ENCODE measurements at regions not wholly inside any gene's neighbourhood (a gene's known extent, or its start where the extent isn't known, plus 50 kb on each side); places are given as distances from the start of the nearest gene placed in this dataset.

- in situ Hi-C loops (cut with MboI) (no loop called here), intact Hi-C loops (cut with micrococcal nuclease; ENCODE audit: unreplicated experiment) (no loop called here)
- no peaks in the 10 kb centered on the region for H3K9me3 ChIP-seq (replicated peaks; ENCODE audit: control insufficient read depth, insufficient read depth, low read length)
- no peak for ATAC-seq
- no peak for DNase-seq (ENCODE audit: low read depth, low spot score)
- no peaks in the 10 kb centered on the region for H3K4me1 ChIP-seq (ENCODE audit: control insufficient read depth, insufficient read depth, low read length)
- no peaks in the 10 kb centered on the region for H4K20me1 ChIP-seq (ENCODE audit: control insufficient read depth, insufficient read depth)
- ChIA-PET POLR2A (interaction anchor here (1.2 kb wide), 1 partner anchor 12 kb away, joined by 3 read pairs; no protein-coding TSS in a partner anchor), SMC1A (ENCODE audit: uncharacterized antibody, unreplicated experiment) (no interaction called here), CTCF (no interaction called here), RAD21 (ENCODE audit: unreplicated experiment) (no interaction called here)
- no peaks in the 10 kb centered on the region for H3K36me3 ChIP-seq (ENCODE audit: control insufficient read depth in 2 of 2, insufficient read depth in 2 of 2, low read length in 1 of 2)
- H3K9ac ChIP-seq (ENCODE audit: control insufficient read depth, insufficient read depth, low read length) = no peak overlapping the region
- no peaks in the 10 kb centered on the region for H3K79me2 ChIP-seq (ENCODE audit: control insufficient read depth, insufficient read depth, low read length)
- no peak for FAIRE-seq
- WGBS (ENCODE audit: insufficient coverage, insufficient replicate concordance, low lambda C conversion rate, missing lambda C conversion rate) = 27% methylated on average over 4 of the region's 4 CpGs
- no peaks in the 10 kb centered on the region for H3K27me3 ChIP-seq (replicated peaks in 1 of 2; ENCODE audit: control insufficient read depth in 2 of 2, insufficient read depth in 2 of 2, low read length in 1 of 2)
- no peak overlapping the region for H3K4me2 ChIP-seq (ENCODE audit: control insufficient read depth, insufficient read depth)
- H3K27ac ChIP-seq (ENCODE audit: control insufficient read depth, insufficient read depth) = no peak overlapping the region
- no TSS peak for BruUV-seq (replicated peaks)
- no peak overlapping the region for H2AFZ ChIP-seq (ENCODE audit: control insufficient read depth, low read depth, low read length)
- TF ChIP-seq MEF2B (IDR thresholded peaks at IDR 0.05; ENCODE audit: partially characterized antibody, poor library complexity, severe bottlenecking) (no peak), FOXM1 (IDR thresholded peaks at IDR 0.05; ENCODE audit: low read depth, low read length) (no peak), BRCA1 (IDR thresholded peaks at IDR 0.05; ENCODE audit: low read depth, low read length) (no peak)
- TF ChIP-seq, protein P1, sequence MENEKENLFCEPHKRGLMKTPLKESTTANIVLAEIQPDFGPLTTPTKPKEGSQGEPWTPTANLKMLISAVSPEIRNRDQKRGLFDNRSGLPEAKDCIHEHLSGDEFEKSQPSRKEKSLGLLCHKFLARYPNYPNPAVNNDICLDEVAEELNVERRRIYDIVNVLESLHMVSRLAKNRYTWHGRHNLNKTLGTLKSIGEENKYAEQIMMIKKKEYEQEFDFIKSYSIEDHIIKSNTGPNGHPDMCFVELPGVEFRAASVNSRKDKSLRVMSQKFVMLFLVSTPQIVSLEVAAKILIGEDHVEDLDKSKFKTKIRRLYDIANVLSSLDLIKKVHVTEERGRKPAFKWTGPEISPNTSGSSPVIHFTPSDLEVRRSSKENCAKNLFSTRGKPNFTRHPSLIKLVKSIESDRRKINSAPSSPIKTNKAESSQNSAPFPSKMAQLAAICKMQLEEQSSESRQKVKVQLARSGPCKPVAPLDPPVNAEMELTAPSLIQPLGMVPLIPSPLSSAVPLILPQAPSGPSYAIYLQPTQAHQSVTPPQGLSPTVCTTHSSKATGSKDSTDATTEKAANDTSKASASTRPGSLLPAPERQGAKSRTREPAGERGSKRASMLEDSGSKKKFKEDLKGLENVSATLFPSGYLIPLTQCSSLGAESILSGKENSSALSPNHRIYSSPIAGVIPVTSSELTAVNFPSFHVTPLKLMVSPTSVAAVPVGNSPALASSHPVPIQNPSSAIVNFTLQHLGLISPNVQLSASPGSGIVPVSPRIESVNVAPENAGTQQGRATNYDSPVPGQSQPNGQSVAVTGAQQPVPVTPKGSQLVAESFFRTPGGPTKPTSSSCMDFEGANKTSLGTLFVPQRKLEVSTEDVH (IDR thresholded peaks at IDR 0.05; ENCODE audit: low read depth, partially characterized antibody) = no peak
- no peak overlapping the region for H3K4me3 ChIP-seq
Observed at GRCh38 chrX:27163236-27163635, 299.9 kb downstream of the PPP4R3C start.

- in situ Hi-C loops (cut with MboI) = no loop called here
- no peak overlapping the region for H3K4me3 ChIP-seq
- ChIA-PET POLR2A (no interaction called here), RAD21 (ENCODE audit: unreplicated experiment) (no interaction called here), SMC1A (ENCODE audit: uncharacterized antibody, unreplicated experiment) (no interaction called here), CTCF (no interaction called here)
- no peaks in the 10 kb centered on the region for H3K79me2 ChIP-seq (ENCODE audit: control insufficient read depth, insufficient read depth, low read length)
- no peaks in the 10 kb centered on the region for H3K4me1 ChIP-seq (ENCODE audit: control insufficient read depth, insufficient read depth, low read length)
- FAIRE-seq (no peak), DNase-seq (ENCODE audit: low read depth, low spot score) (no peak), ATAC-seq (no peak)
- no peak overlapping the region for H3K4me2 ChIP-seq (ENCODE audit: control insufficient read depth, insufficient read depth)
- no peak overlapping the region for H2AFZ ChIP-seq (ENCODE audit: control insufficient read depth, low read depth, low read length)
- H3K36me3 ChIP-seq (ENCODE audit: control insufficient read depth in 2 of 2, insufficient read depth in 2 of 2, low read length in 1 of 2) = no peaks in the 10 kb centered on the region
- BruUV-seq (replicated peaks) = no TSS peak
- no peak overlapping the region for H3K27ac ChIP-seq (ENCODE audit: control insufficient read depth, insufficient read depth)
- no peaks in the 10 kb centered on the region for H3K9me3 ChIP-seq (replicated peaks; ENCODE audit: control insufficient read depth, insufficient read depth, low read length)
- WGBS (ENCODE audit: insufficient coverage, insufficient replicate concordance, low lambda C conversion rate, missing lambda C conversion rate) = 0% methylated on average over 1 of the region's 1 CpG
- H3K27me3 ChIP-seq (replicated peaks in 1 of 2; ENCODE audit: control insufficient read depth in 2 of 2, insufficient read depth in 2 of 2, low read length in 1 of 2) = no peaks in the 10 kb centered on the region
- no peaks in the 10 kb centered on the region for H4K20me1 ChIP-seq (ENCODE audit: control insufficient read depth, insufficient read depth)
- no peak overlapping the region for H3K9ac ChIP-seq (ENCODE audit: control insufficient read depth, insufficient read depth, low read length)
- intact Hi-C loops (cut with micrococcal nuclease; ENCODE audit: unreplicated experiment) = no loop called here
- TF ChIP-seq EED (IDR thresholded peaks at IDR 0.05; ENCODE audit: low read depth) (no peak), RAD51 (IDR thresholded peaks at IDR 0.05) (no peak), ZNF274 (IDR thresholded peaks at IDR 0.05; ENCODE audit: insufficient read depth, insufficient read length) (no peak), TAF1 (IDR thresholded peaks at IDR 0.05; ENCODE audit: borderline replicate concordance, low read depth, low read length) (no peak), RBBP5 (conservative IDR thresholded peaks at IDR 0.05) (no peak), ZNF622 (IDR thresholded peaks at IDR 0.05) (no peak), TCF3 (IDR thresholded peaks at IDR 0.05; ENCODE audit: borderline replicate concordance, insufficient read depth, low read depth, low read length) (no peak), SMAD1 (IDR thresholded peaks at IDR 0.05; ENCODE audit: low read depth, partially characterized antibody) (no peak), ZNF384 (IDR thresholded peaks at IDR 0.05; ENCODE audit: borderline replicate concordance, low read depth, low read length) (no peak), BACH1 (IDR thresholded peaks at IDR 0.05; ENCODE audit: borderline replicate concordance) (no peak)
- TF ChIP-seq, protein P2, sequence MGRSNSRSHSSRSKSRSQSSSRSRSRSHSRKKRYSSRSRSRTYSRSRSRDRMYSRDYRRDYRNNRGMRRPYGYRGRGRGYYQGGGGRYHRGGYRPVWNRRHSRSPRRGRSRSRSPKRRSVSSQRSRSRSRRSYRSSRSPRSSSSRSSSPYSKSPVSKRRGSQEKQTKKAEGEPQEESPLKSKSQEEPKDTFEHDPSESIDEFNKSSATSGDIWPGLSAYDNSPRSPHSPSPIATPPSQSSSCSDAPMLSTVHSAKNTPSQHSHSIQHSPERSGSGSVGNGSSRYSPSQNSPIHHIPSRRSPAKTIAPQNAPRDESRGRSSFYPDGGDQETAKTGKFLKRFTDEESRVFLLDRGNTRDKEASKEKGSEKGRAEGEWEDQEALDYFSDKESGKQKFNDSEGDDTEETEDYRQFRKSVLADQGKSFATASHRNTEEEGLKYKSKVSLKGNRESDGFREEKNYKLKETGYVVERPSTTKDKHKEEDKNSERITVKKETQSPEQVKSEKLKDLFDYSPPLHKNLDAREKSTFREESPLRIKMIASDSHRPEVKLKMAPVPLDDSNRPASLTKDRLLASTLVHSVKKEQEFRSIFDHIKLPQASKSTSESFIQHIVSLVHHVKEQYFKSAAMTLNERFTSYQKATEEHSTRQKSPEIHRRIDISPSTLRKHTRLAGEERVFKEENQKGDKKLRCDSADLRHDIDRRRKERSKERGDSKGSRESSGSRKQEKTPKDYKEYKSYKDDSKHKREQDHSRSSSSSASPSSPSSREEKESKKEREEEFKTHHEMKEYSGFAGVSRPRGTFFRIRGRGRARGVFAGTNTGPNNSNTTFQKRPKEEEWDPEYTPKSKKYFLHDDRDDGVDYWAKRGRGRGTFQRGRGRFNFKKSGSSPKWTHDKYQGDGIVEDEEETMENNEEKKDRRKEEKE (IDR thresholded peaks at IDR 0.05) = no peak
Observed at GRCh38 chrX:27162496-27162895, 300.6 kb downstream of the PPP4R3C start.

All from GM12878 (cell line).